Epithelial cell of esophagus (primary cell): ENCODE measurements at regions not wholly inside any gene's neighbourhood (a gene's known extent, or its start where the extent isn't known, plus 50 kb on each side); places are given as distances from the start of the nearest gene placed in this dataset.

Experiments used
- DNase-seq: peaks from one replicate; pipeline ENCODE4 v3.0.0; 2010; ENCODE audit warnings: low read depth
- H3K4me3 ChIP-seq: 2 replicates; pipeline ENCODE4 v1.5.1; 2011; ENCODE audit warnings: mild to moderate bottlenecking, low read length, control low read depth
- CTCF ChIP-seq: IDR thresholded peaks from 2 replicates; pipeline ENCODE4 v1.5.1; 2011; ENCODE audit warnings: low read depth, mild to moderate bottlenecking, low read length, control low read depth, inconsistent platforms; ENCODE audit not compliant: insufficient read depth; ENCODE audit errors: missing control alignments

- no peak overlapping the region for H3K4me3 ChIP-seq
- no peak for TF ChIP-seq CTCF
- DNase-seq: no peak
Measured at GRCh38 chr11:81744336-81745116, 989.1 kb downstream of the FAM181B start.

- no peak overlapping the region for H3K4me3 ChIP-seq
- no peak for TF ChIP-seq CTCF
- peak; percentile 11 for DNase-seq
Measured at GRCh38 chr11:81725701-81726100, 1008.0 kb downstream of the FAM181B start.

GRCh38 chr11:81717695-81718094 is 1016.0 kb downstream of the FAM181B start:
- no peak for DNase-seq
- no peak overlapping the region for H3K4me3 ChIP-seq
- TF ChIP-seq CTCF: no peak

GRCh38 chr11:81707881-81708280 is 1025.8 kb downstream of the FAM181B start:
- no peak overlapping the region for H3K4me3 ChIP-seq
- no peak for TF ChIP-seq CTCF
- DNase-seq: no peak

GRCh38 chr11:81705283-81705682 is 1028.4 kb downstream of the FAM181B start:
- TF ChIP-seq CTCF: no peak
- no peak for DNase-seq

GRCh38 chr11:81700076-81700475 is 1033.6 kb downstream of the FAM181B start:
- no peak for TF ChIP-seq CTCF
- H3K4me3 ChIP-seq: no peak overlapping the region
- DNase-seq: no peak

More at GRCh38 chr11:81705283-81705682, 1028.4 kb downstream of the FAM181B start:
- no peak overlapping the region for H3K4me3 ChIP-seq

- TF ChIP-seq CTCF: no peak
- DNase-seq: no peak
- H3K4me3 ChIP-seq: no peak overlapping the region
Measured at GRCh38 chr11:81687057-81687456, 1046.6 kb downstream of the FAM181B start.
